Smooth muscle cell (in vitro differentiated cells): ENCODE measurements at regions not wholly inside any gene's neighbourhood (a gene's known extent, or its start where the extent isn't known, plus 50 kb on each side); places are given as distances from the start of the nearest gene placed in this dataset.

Source experiments
- DNase-seq: peaks from one replicate; lab custom pipeline; 2025; ENCODE audit not compliant: unreplicated experiment; lab: John Stamatoyannopoulos, UW
- H2AFZ ChIP-seq: fragments of 200-600 bp; sonication (generic); 2 replicates; pipeline ENCODE4 v1.6.0; 2016; ENCODE audit warnings: antibody characterized with exemption, low read depth, mild to moderate bottlenecking
- H3F3A ChIP-seq: fragments of 200-600 bp; sonication (generic); 2 replicates; pipeline ENCODE4 v1.6.0; 2017; ENCODE audit warnings: antibody characterized with exemption, low read depth
- H3K27ac ChIP-seq: fragments of 200-600 bp; sonication (generic); 2 replicates; pipeline ENCODE4 v1.5.1; 2016; ENCODE audit warnings: low read depth, mild to moderate bottlenecking
- H3K27me3 ChIP-seq: fragments of 200-600 bp; sonication (generic); 2 replicates; pipeline ENCODE4 v1.6.1; 2016; ENCODE audit warnings: low read depth, mild to moderate bottlenecking
- H3K36me3 ChIP-seq: fragments of 200-600 bp; sonication (generic); 2 replicates; pipeline ENCODE4 v1.5.1; 2016; ENCODE audit warnings: low read depth
- H3K4me1 ChIP-seq: fragments of 200-600 bp; sonication (generic); 2 replicates; pipeline ENCODE4 v1.5.1; 2016; ENCODE audit warnings: low read depth
- H3K4me2 ChIP-seq: fragments of 200-600 bp; sonication (generic); 2 replicates; pipeline ENCODE4 v1.6.0; 2016; ENCODE audit warnings: mild to moderate bottlenecking
- H3K4me3 ChIP-seq: fragments of 200-600 bp; sonication (generic); 2 replicates; pipeline ENCODE4 v1.5.1; 2016; ENCODE audit warnings: mild to moderate bottlenecking
- H3K79me2 ChIP-seq: fragments of 200-600 bp; sonication (generic); 2 replicates; pipeline ENCODE4 v1.6.0; 2016; ENCODE audit warnings: low read depth, mild to moderate bottlenecking
- H3K9ac ChIP-seq: fragments of 200-600 bp; sonication (generic); 2 replicates; pipeline ENCODE4 v1.6.0; 2016; ENCODE audit warnings: low read depth
- H3K9me3 ChIP-seq: fragments of 200-600 bp; sonication (generic); replicated peaks from 2 replicates; pipeline ENCODE4 v1.5.1; 2016; ENCODE audit warnings: low read depth
- H4K20me1 ChIP-seq: fragments of 200-600 bp; sonication (generic); 2 replicates; pipeline ENCODE4 v1.6.0; 2016; ENCODE audit warnings: low read depth
- WGBS: methylation state at CpG from one replicate; pipeline ENCODE4 v1.1.7; 2016; ENCODE audit warnings: low lambda C conversion rate; 5-methylcytosine and 5-hydroxymethylcytosine counted together
- TF ChIP-seq, protein P1 (sequence below): fragments of 200-600 bp; sonication (generic); IDR thresholded peaks from 2 replicates; pipeline ENCODE4 v1.5.1; 2017; ENCODE audit warnings: borderline replicate concordance, mild to moderate bottlenecking, antibody characterized with exemption; ENCODE audit not compliant: insufficient read depth, poor library complexity, severe bottlenecking

DNA sequence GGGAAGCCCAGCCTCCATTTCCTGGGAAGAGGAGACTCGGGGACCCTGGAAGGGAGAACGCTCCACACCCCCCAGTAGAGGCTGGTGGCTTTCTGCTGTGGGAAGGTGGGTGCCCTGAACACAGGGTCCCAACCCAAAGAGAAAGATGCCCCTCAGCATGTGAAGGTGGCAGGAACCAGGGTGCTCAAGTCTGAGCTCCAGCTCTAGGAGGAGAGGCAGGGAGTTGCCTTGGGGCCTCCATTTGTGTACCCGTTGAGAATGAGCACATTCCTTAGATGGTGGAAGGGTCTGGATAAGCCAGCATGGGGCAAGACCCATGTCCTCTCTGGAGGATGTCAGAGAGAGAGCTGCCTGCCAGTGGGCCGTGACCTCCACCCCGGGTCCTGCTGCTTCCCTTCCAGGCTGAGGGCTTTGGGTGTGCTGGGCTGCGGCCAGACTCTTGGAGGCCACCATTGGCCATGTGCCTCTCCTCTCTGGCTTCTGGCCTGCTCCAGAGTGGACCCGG, 212.4 kb downstream of the TBC1D2B start:
- Histone ChIP-seq H3K27me3 (no peaks in the 10 kb centered on the region), H3K9me3 (no peaks in the 10 kb centered on the region), H3K4me3 (no peak overlapping the region), H3F3A (no peaks in the 10 kb centered on the region), H3K36me3 (no peaks in the 10 kb centered on the region), H3K27ac (no peak overlapping the region), H2AFZ (no peak overlapping the region), H3K4me1 (no peaks in the 10 kb centered on the region), H3K4me2 (no peak overlapping the region), H3K79me2 (no peaks in the 10 kb centered on the region), H4K20me1 (no peaks in the 10 kb centered on the region), H3K9ac (no peak overlapping the region)
- TF ChIP-seq, protein P1, sequence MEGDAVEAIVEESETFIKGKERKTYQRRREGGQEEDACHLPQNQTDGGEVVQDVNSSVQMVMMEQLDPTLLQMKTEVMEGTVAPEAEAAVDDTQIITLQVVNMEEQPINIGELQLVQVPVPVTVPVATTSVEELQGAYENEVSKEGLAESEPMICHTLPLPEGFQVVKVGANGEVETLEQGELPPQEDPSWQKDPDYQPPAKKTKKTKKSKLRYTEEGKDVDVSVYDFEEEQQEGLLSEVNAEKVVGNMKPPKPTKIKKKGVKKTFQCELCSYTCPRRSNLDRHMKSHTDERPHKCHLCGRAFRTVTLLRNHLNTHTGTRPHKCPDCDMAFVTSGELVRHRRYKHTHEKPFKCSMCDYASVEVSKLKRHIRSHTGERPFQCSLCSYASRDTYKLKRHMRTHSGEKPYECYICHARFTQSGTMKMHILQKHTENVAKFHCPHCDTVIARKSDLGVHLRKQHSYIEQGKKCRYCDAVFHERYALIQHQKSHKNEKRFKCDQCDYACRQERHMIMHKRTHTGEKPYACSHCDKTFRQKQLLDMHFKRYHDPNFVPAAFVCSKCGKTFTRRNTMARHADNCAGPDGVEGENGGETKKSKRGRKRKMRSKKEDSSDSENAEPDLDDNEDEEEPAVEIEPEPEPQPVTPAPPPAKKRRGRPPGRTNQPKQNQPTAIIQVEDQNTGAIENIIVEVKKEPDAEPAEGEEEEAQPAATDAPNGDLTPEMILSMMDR = no peak
- 88% methylated on average over 7 of the region's 7 CpGs for WGBS
- DNase-seq = no peak

DNA sequence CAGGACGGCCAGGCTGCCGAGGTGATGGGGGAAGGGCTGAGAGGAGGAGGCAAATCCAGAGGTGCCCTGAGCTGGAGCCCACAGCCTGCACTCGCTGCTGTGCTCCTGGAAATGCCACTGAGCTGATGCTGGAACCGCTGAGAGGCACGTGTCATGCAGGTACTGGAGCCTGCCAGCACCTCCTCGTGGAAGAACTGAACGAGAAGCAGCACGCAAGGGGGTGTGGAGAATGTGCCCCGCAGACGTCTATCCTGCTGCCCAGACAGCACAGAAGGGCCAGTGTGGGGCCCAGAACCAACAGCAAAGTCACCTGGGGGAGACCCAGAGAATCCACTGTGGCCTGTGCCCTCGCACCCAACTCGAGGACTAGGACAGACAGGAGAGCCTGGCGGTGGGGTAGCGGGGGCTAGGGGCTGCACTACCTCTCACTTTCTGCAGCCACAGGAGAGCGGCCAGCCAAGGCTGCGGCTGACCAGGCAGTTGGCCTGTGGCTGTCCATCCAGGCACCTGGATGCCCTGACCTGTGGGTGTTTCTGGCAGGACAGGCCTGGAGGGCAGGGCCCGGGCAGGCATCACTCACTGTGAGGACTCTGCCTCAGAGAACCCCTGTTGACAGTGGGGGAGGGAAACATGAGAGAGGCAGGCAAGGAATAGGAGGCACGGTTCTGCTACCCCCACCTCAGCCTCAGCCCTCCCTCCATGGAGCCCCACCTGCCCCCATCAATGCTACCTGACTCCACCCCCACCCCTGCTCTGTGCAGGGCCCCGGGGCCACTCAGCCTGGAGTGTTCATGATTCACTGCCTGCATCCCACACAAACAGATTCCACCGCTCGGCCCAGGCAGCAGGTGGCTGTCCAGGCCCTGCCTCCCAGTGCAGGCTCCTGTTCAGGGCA, 213.1 kb downstream of the TBC1D2B start:
- WGBS = 69% methylated on average over 19 of the region's 21 CpGs
- no peak overlapping the region for H3K4me2 ChIP-seq
- no peak overlapping the region for H3K4me3 ChIP-seq
- H3K27ac ChIP-seq = no peak overlapping the region
- no peak for DNase-seq
- TF ChIP-seq, protein P1 = no peak
- H3K9me3 ChIP-seq = no peaks in the 10 kb centered on the region
- H4K20me1 ChIP-seq = no peaks in the 10 kb centered on the region
- H3K79me2 ChIP-seq = no peaks in the 10 kb centered on the region
- no peak overlapping the region for H3K9ac ChIP-seq
- H3K4me1 ChIP-seq = no peaks in the 10 kb centered on the region
- H2AFZ ChIP-seq = no peak overlapping the region
- no peaks in the 10 kb centered on the region for H3K27me3 ChIP-seq
- no peaks in the 10 kb centered on the region for H3K36me3 ChIP-seq
- no peaks in the 10 kb centered on the region for H3F3A ChIP-seq

DNA sequence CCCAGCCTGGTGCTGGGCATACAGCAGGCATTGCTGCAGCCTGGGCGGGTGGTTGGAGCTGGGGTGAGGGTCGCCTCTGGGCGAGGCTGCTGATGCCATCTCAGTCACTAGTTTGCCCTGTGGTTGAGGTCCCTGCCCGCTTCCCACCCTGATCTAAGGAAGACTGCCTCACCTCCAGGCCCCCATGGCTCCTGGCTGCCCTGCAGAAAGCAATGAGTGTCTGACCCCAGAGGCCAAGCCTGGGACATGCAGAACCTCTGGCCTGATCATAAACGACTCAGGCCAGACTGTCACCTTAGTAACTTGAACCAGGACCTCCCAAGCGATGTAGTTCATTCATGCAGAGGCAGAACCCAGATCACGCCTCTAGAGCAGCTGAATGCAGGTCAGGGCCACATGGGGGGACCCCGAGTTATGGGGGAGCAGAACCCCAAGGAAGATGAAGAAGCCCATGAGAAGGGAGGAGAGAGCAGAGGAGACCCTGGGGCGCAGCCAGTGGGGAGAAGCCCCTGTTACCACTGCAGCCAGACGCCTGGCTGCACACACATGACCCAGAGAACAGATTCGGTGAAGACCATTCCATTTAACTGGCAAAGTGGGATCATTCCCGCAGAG, 213.9 kb downstream of the TBC1D2B start:
- no peaks in the 10 kb centered on the region for H3K4me1 ChIP-seq
- H3K9ac ChIP-seq = no peak overlapping the region
- H3F3A ChIP-seq = no peaks in the 10 kb centered on the region
- DNase-seq = no peak
- H3K36me3 ChIP-seq = no peaks in the 10 kb centered on the region
- H3K79me2 ChIP-seq = no peaks in the 10 kb centered on the region
- TF ChIP-seq, protein P1 = no peak
- H2AFZ ChIP-seq = no peak overlapping the region
- no peaks in the 10 kb centered on the region for H3K9me3 ChIP-seq
- 86% methylated on average over 12 of the region's 12 CpGs for WGBS
- H3K4me2 ChIP-seq = no peak overlapping the region
- no peaks in the 10 kb centered on the region for H4K20me1 ChIP-seq
- H3K4me3 ChIP-seq = no peak overlapping the region
- H3K27me3 ChIP-seq = no peaks in the 10 kb centered on the region
- H3K27ac ChIP-seq = no peak overlapping the region
